SU-DHL-6 (cell line): ENCODE measurements at regions not wholly inside any gene's neighbourhood (a gene's known extent, or its start where the extent isn't known, plus 50 kb on each side); places are given as distances from the start of the nearest gene placed in this dataset.

Experiments
- EZH2phosphoT487 ChIP-seq: fragments of 200-600 bp; sonication (generic), shearing (Covaris generic); conservative IDR thresholded peaks from 2 replicates; pipeline ENCODE4 v1.6.1; 2018; ENCODE audit warnings: mild to moderate bottlenecking, antibody characterized with exemption, low read length, moderate library complexity, mixed read lengths
- TF ChIP-seq, protein P1 (sequence below): fragments of 200-600 bp; sonication (generic); IDR thresholded peaks from one replicate; pipeline ENCODE4 v1.5.1; 2017; ENCODE audit warnings: antibody characterized with exemption, mild to moderate bottlenecking, low read length, moderate library complexity; ENCODE audit not compliant: insufficient read depth, poor library complexity, severe bottlenecking

- TF ChIP-seq, protein P1, sequence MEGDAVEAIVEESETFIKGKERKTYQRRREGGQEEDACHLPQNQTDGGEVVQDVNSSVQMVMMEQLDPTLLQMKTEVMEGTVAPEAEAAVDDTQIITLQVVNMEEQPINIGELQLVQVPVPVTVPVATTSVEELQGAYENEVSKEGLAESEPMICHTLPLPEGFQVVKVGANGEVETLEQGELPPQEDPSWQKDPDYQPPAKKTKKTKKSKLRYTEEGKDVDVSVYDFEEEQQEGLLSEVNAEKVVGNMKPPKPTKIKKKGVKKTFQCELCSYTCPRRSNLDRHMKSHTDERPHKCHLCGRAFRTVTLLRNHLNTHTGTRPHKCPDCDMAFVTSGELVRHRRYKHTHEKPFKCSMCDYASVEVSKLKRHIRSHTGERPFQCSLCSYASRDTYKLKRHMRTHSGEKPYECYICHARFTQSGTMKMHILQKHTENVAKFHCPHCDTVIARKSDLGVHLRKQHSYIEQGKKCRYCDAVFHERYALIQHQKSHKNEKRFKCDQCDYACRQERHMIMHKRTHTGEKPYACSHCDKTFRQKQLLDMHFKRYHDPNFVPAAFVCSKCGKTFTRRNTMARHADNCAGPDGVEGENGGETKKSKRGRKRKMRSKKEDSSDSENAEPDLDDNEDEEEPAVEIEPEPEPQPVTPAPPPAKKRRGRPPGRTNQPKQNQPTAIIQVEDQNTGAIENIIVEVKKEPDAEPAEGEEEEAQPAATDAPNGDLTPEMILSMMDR = no peak
- TF ChIP-seq EZH2phosphoT487 = no peak
These were observed 67.2 kb upstream of the DLK1 start for GRCh38 chr14:100659345-100660001.
